MM.1S (cell line): ENCODE measurements at regions not wholly inside any gene's neighbourhood (a gene's known extent, or its start where the extent isn't known, plus 50 kb on each side); places are given as distances from the start of the nearest gene placed in this dataset.

Experiments used
- CTCF ChIP-seq: fragments of 300-600 bp; sonication (generic); IDR thresholded peaks from 2 replicates; pipeline ENCODE4 v1.5.1; 2016; ENCODE audit warnings: antibody characterized with exemption, low read length, mixed read lengths
- EZH2 ChIP-seq: fragments of 300-600 bp; sonication (generic); optimal IDR thresholded peaks from 2 replicates; pipeline ENCODE3; 2017; ENCODE audit warnings: low read depth, mild to moderate bottlenecking, antibody characterized with exemption, low read length, mixed read lengths
- EZH2phosphoT487 ChIP-seq: fragments of 300-600 bp; sonication (generic); IDR thresholded peaks from 2 replicates; pipeline ENCODE4 v1.6.1; 2018; ENCODE audit warnings: antibody characterized with exemption, low read length

GRCh38 chrX:26352891-26353430, 137.0 kb downstream of the MAGEB5 start:
- no peak for TF ChIP-seq CTCF
- TF ChIP-seq EZH2: no peak
- TF ChIP-seq EZH2phosphoT487: no peak
